Sigmoid colon (tissue), 4 donors: ENCODE measurements at regions not wholly inside any gene's neighbourhood (a gene's known extent, or its start where the extent isn't known, plus 50 kb on each side); places are given as distances from the start of the nearest gene placed in this dataset.

Source experiments
- CTCF ChIP-seq, 4 experiments: fragments of 450-650 bp in 3 of 4; fragments of 200-600 bp in 1 of 4; IDR thresholded peaks; one replicate each; pipeline ENCODE4 v1.5.1; 2016 to 2019; ENCODE audit warnings: antibody characterized with exemption in 4 of 4, mild to moderate bottlenecking in 3 of 4, moderate library complexity in 2 of 4
- EP300 ChIP-seq, 4 donors: sonication (generic); formaldehyde crosslinking; IDR thresholded peaks; one replicate each; pipeline ENCODE4 v1.6.1; 2017; ENCODE audit warnings: antibody characterized with exemption in 4 of 4
- POLR2A ChIP-seq, 2 donors: fragments of 450-650 bp; IDR thresholded peaks; one replicate each; pipeline ENCODE4 v1.6.1; 2016; ENCODE audit warnings: antibody characterized with exemption in 2 of 2, mild to moderate bottlenecking in 2 of 2, moderate library complexity in 2 of 2
- POLR2AphosphoS5 ChIP-seq, 4 donors: sonication (generic); formaldehyde crosslinking; IDR thresholded peaks; one replicate each; pipeline ENCODE4 v1.6.1; 2017; ENCODE audit warnings: antibody characterized with exemption in 4 of 4

GRCh38 chr21:16993416-16994038, 519.3 kb upstream of the CXADR start:
- TF ChIP-seq CTCF (IDR thresholded peaks at IDR 0.05) (no peak), POLR2A (IDR thresholded peaks at IDR 0.05) (no peak), POLR2AphosphoS5 (IDR thresholded peaks at IDR 0.05) (no peak), EP300 (IDR thresholded peaks at IDR 0.05) (no peak)
